Fibroblast of villous mesenchyme (primary cell): ENCODE measurements at regions not wholly inside any gene's neighbourhood (a gene's known extent, or its start where the extent isn't known, plus 50 kb on each side); places are given as distances from the start of the nearest gene placed in this dataset.
"Not testable (repeated sequence)": the region's sequence is repeated elsewhere in the genome, so short reads cannot be mapped to it uniquely, and the experiment has no call there.

Experiments used
- DNase-seq: peaks from one replicate; pipeline ENCODE4 v3.0.0-alpha.2; 2010; ENCODE audit warnings: low read depth
- H3K4me3 ChIP-seq: 2 replicates; pipeline ENCODE4 v1.5.1; 2011; ENCODE audit warnings: low read depth, mild to moderate bottlenecking, low read length
- CTCF ChIP-seq: IDR thresholded peaks from 2 replicates; pipeline ENCODE4 v1.5.1; 2012; ENCODE audit warnings: low read depth, mild to moderate bottlenecking, low read length; ENCODE audit not compliant: insufficient read depth

GRCh38 chr5:162811071-162811470 is 626.3 kb upstream of the CCNG1 start:
- H3K4me3 ChIP-seq, result no peak overlapping the region
- no peak for DNase-seq
- no peak for TF ChIP-seq CTCF

GRCh38 chr5:162816816-162817215 is 620.6 kb upstream of the CCNG1 start:
- TF ChIP-seq CTCF, result no peak
- H3K4me3 ChIP-seq, result no peak overlapping the region
- DNase-seq, result no peak

DNA sequence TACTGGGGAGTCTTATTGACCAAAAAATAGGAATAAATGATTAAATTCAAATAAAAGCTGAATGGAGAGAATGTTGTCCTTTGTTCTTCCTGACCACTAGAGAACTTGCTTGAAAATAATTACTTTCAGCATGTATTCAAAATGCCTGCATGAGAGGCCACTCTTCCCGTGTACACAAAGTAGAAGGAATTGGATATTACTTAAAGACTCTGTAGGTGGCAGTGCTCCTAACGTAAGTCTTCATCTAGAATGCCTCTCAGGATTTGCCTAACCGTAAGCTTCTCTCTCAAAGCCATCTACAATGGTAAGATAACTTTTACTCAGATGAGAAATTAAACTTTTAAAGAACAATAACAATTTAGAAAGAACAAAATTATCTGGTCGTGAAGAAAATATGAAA is 620.0 kb upstream of the CCNG1 start:
- no peak overlapping the region for H3K4me3 ChIP-seq
- TF ChIP-seq CTCF, result no peak
- DNase-seq, result no peak

GRCh38 chr5:162821664-162822063 is 615.7 kb upstream of the CCNG1 start:
- not testable (repeated sequence) for H3K4me3 ChIP-seq, DNase-seq

DNA sequence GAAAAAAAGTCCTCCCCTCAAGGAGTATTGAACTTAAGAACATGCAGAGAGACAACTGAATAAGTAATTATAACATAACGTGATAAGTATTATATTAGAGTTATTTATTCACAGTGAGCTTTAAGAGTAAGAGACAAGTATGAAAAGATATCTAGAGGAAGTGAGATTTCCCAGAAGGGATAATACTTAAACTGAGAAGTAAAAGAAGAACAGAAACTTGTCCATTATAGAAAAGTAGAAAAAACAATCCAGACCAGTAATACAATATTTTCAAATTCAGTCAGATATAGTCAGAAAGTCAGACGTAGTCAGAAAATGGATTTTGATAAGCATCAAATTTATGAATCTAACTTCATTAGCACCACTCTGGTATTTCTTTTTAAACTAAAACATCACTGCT is 613.0 kb upstream of the CCNG1 start:
- no peak overlapping the region for H3K4me3 ChIP-seq
- no peak for TF ChIP-seq CTCF
- no peak for DNase-seq

- DNase-seq, result no peak
- TF ChIP-seq CTCF, result no peak
- no peak overlapping the region for H3K4me3 ChIP-seq
Observed at GRCh38 chr5:162837155-162837554, 600.2 kb upstream of the CCNG1 start.

DNA sequence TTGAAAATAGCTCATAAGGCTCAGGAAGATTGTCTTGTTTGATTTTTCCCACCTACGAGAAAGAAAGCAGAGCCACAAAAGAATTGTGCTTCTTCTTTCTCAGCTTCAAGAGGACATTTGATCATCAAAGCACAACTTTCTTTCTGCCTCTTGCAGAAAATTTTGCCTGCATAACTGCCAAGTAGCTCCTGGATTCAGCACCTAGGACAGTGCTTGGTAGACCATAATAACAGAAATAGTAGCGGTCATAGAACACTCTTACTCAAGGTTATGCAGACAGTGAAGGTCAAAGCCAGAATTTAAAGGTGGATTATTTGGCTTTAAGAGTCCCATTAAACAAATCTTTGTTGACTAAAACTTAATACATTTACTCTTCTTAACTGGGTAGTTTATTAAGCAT is 594.7 kb upstream of the CCNG1 start:
- DNase-seq, result no peak
- no peak overlapping the region for H3K4me3 ChIP-seq
- no peak for TF ChIP-seq CTCF
